Activated naive CD4-positive, alpha-beta T cell treated with Interleukin-2 at 50 U/mL for 16 hours (primary cell): ENCODE measurements at regions not wholly inside any gene's neighbourhood (a gene's known extent, or its start where the extent isn't known, plus 50 kb on each side); places are given as distances from the start of the nearest gene placed in this dataset.

Experiments used
- DNase-seq: peaks from one replicate; pipeline ENCODE4 v3.0.0-alpha.2; 2020

DNA sequence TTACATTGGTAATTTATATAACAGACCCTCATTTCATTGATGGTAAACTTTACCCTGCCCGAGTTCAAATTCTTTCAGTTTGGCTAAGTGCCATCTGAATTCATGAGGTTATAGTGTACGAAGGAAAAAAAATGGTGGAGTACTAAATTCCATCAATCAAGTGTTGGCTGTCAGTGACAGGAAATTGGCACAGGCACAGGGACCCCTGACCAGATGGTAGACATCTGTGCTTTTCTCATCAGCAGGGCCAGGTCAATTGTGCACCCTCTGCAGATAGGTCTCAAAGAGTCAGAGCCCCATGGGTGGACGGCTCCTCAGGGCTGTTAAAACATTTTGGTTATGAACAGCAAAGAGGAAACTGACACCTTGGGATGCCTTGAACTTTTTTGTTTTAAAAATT is 439.2 kb downstream of the SETBP1 start:
- DNase-seq = no peak

DNA sequence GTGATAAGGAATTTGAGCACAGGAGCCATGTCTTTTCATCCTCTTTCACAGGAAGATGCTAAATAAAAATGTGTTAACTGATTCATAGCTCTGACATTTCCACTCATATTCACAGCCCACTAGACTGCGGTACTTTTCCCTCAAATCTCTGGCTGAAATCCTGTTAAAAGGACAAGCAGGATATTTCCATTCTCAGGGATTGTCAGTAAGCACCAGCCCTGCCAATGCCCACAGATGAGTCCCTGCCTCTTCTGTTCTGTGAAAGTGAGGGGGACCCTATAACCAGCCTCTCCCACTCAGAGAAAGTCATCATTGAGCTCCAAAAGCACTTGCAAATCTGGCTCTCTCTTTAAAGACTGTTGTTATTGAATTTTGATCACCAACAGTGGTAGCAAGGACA is 440.5 kb downstream of the SETBP1 start:
- no peak for DNase-seq

- no peak for DNase-seq
These were observed 441.8 kb downstream of the SETBP1 start for GRCh38 chr18:45122506-45122905.

GRCh38 chr18:45127405-45127804 is 446.7 kb downstream of the SETBP1 start:
- no peak for DNase-seq

- no peak for DNase-seq
These were observed 452.6 kb downstream of the SETBP1 start for GRCh38 chr18:45133276-45133675.

DNA sequence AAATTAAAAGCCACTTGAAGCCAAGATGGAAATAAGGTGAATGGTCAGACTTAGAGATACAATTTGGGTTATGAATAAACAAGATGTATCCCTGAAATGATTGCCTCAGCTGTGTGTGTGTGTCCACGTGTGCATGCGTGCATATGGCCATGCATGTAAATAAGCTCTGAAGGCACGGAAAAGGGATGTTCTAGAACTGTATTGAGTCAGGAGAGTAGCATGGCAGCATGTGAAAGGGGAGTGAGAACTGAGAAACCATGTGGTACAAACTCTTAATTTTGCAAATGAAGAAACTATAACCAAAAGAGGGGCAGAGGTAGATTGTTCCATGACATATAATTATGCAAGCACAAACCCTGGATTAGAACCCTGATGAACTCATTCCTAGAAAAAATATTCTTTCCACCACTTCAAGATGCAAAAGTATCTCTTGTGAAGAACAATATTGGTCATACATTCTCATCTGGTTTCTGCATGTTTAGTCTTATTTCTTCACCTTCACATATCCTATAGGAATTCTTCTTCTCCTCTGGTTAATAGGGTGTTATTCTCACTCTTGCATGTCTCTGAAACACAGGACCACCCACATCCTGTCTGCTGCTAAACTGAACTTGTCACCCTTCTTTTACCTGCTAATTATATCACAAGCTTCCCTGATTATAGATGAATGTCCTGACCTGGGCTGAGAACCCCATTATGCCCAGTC is 455.8 kb downstream of the SETBP1 start:
- no peak for DNase-seq

DNA sequence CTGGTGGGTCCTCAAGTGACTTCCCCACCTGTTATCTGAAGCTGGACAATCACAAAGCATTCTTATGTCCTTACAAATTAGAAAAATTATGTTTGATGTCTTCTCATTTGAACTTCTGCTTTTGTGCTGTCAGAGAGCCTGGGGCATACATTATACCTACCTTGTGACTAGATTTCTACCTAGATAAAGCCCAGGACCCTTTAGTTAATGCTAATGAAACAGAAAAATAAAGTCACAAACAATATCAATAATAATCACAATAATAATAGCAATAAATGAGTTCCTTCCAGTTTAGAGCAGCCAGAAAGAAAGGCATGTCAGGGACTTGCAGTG is 456.4 kb downstream of the SETBP1 start:
- no peak for DNase-seq

- no peak for DNase-seq
These were observed 458.8 kb downstream of the SETBP1 start for GRCh38 chr18:45139478-45139877.

DNA sequence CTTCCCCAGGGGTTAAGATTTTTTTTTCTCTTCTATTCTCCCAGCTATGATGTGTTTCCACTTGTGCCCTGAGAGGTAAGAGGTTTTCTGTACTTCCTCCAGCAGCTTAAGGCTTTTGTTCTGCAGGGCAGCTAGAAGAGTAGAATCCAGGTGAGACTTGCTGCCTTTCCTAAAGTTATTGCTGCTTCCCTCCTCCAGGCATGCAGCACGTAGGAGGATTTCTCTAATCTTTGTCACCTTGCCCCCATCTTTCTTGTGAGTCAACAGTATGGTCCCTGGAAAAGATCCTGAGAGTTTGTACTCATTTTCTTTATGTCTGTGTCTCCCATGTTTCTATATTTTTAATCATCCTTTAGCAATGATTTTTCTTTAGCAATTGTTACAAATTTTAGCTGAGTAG is 462.2 kb downstream of the SETBP1 start:
- DNase-seq = no peak

- no peak for DNase-seq
These were observed 465.6 kb upstream of the SLC14A2 start for GRCh38 chr18:45149712-45150111.

DNA sequence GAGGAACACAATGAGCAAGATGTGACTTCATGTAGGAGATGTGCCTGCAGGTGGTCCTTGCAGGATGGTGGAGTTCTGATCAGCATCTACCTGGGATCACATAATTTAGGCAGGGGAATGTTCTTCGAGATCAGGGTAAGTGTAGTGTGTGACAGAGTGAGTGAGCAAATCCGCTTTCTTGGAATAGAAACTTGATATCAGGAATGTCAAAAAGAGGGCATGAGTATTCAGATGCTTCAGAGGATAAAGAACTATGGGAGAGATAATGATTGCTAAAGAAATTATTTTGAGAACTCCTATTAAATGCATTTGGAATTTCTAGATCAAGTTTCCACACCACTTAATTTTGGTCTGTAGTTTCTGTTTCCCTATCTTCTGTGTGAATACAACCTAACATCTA is 463.6 kb upstream of the SLC14A2 start:
- DNase-seq = no peak

GRCh38 chr18:45155526-45155925 is 459.8 kb upstream of the SLC14A2 start:
- DNase-seq = no peak

DNA sequence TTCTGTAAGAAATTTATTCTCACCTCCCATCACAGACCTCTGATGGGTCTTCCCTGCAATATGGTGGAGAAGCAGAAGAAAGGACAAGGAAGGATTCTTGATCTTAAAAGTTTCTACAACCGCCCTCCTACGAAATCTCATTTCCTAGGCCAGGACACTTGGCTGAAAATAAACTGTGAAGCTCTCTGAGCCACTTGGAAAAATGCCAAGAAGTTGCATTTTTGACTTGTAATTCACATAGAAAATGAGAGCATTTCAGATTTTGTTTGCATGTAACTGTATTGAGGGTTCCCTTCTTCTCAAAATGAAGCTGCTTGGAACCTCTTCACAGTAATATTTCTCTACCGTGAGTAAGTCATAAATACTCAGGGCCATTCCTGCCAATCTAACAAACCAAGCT is 458.3 kb upstream of the SLC14A2 start:
- DNase-seq = no peak

DNA sequence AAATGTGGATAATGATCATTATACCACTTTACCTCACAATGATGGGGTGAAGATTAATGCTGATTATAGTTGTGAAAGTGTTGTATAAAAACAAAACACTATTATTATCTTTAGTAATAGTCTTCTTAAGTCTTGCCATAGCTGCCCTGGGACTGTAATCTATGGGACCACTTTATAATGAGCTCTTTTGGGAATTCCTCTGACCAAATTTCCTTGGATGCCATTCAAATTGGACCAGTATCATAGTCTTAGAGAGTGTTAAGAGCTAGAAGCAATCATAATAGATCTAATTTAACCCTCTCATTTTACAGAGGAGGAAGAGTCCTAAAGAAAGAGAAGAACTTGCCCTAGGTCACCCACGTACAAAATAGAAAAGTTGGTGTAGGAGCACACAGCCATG is 457.7 kb upstream of the SLC14A2 start:
- no peak for DNase-seq

DNA sequence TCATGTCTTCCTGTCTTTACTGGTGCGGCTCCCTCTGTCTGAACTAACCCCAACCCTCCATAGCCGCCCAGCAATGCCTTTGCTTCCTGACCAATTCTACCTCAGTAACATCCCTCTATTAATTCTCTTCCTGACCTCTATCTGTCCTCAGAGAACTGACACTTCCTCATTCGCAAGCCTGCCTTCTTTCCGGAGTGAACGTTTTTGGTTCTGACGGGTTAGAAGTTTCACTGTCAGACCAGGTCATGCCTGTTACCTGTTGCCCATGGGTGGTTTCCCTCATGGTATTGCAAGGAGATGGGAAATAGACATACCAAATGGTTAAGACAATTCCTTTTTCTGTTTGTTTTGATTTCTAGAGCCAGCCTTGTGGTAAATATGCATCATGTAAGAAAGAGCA is 453.4 kb upstream of the SLC14A2 start:
- no peak for DNase-seq

DNA sequence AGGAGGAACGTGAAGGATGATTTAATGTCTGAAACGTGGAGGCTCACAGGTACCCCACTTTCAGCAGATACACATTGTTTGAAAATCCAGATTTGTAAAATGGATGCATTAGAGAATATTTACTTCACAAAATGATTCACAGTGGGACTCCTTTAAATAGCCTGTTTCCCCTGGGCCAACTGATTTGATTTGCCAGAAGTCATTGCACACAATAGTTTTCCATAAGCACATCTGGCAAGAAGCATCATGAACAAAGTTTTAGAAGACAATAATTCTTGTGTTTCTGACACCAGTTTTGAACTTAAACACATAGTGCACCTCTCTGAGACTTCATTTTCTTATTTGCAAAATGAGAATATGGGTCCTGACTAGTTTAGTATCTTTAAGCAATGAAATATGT is 451.4 kb upstream of the SLC14A2 start:
- DNase-seq = no peak

- no peak for DNase-seq
These were observed 450.7 kb upstream of the SLC14A2 start for GRCh38 chr18:45164551-45164950.

DNA sequence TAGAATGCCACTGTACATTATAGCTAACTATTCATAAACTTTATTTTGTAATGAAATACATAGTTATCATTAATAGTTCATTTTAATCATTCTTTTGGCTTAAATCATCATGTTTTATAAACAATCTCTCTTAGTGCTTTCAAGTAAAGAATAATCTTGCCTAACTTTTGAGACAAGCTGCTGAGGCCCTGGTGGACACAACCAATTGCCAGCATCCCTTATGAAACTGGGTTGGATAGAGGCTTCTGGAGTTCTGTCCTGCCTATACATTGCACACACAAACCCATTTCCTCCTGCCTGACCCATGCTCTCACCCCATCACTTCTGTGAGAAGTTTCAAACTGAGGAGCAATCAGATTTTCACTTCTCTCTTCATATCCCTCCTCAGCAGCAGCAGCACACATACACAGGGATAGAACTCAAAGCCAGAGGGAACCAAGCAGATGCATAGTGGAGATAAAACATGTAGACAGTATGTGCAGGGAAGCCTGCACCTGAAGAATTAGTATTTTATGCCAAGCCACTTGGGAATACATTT is 450.0 kb upstream of the SLC14A2 start:
- no peak for DNase-seq

GRCh38 chr18:45165871-45166270 is 449.4 kb upstream of the SLC14A2 start:
- no peak for DNase-seq

DNA sequence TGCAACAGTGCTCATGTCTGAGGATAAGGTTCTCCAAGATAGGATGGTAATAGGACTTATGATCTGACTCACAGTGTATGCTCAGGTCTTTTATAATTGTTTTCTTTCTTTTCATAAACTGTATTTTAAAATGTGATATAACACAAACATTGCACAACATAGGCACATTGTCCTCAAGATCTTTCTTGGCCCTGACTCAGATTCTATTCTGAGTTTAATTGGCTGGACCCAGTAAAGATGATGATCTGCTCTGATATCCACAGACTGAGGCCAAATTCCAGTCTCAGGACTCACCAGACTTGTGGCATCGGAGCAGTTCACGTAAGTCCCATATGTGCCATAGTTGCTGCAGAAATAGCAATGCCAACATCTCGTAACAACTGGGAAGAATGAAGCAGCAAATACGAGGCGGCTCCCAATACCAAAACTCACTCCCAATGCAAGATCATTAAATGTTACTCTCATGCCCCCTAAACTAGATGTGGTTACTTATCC is 448.9 kb upstream of the SLC14A2 start:
- DNase-seq = no peak

- no peak for DNase-seq
These were observed 448.3 kb upstream of the SLC14A2 start for GRCh38 chr18:45166836-45167551.

- no peak for DNase-seq
These were observed 447.5 kb upstream of the SLC14A2 start for GRCh38 chr18:45167631-45168280.

DNA sequence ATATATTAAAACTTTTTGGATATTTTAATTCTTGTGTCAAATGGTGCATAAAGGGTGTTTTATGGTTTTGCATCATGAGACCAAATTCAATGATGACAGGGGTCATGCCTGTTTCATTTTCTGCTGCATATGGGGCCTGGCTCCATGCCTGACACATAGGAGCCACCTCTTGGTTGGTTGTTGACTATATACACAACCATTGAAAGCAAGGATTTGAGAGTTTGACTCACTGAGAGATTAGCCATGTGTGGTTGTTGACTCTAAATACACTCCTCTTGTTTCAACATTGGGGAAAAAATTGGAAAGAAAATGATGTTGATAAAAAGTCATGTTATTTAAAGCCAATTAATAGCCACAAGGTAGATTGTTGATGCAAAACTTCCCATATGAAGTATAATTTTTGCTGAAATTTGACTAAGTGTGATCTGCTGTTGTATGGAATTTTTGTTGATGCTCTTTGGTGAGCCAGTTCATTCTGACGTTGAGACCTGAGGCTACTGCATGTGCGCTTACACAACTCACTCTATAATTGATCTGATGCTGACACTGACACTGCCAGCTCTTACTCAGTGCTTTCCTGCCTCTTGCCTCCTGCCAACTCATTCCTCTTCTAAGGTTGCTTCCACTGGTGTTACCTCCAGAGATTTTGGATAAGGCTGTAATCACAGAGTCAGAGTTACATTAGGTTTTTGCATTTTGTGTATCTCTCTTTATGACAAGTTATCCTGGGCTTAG is 446.2 kb upstream of the SLC14A2 start:
- DNase-seq = no peak
